ENCODE measurements at regions not wholly inside any gene's neighbourhood (a gene's known extent, or its start where the extent isn't known, plus 50 kb on each side); places are given as distances from the start of the nearest gene placed in this dataset.

DNA sequence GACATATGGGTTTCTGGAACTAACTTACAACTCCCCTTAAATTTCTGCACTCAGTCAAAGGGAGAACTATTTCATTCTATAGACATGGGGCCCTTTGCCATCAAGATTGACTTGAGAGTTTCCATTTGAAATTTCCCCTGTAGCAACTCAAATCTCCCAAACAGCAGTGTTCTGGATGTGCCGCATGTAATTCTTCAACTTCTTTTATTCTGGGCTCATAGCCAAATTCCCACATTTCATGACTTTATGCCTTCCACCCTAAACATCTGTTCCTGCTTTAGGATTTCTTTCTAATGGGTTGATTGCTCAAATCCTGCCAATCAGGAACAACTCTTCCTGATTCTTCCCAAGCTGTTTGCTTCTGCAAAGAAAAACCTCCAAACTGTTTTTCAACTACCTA, 336.0 kb downstream of the TBC1D4 start:
- H3K27ac ChIP-seq (ENCODE audit: extremely low read length, insufficient read depth, low read length) = no peak overlapping the region
- H3K27me3 ChIP-seq (ENCODE audit: control insufficient read depth in 1 of 2, insufficient read depth in 2 of 2, low read length in 2 of 2) = no peaks in the 10 kb centered on the region
- ChIA-PET CTCF (ENCODE audit: low intra/inter-chr PET ratio, low total read pairs) (no interaction called here), POLR2A (no interaction called here)
- intact Hi-C loops (cut with micrococcal nuclease; ENCODE audit: unreplicated experiment) (no loop called here), in situ Hi-C loops (cut with HindIII; ENCODE audit: extremely low pct_ligation_motif_present, low pct_unique_long_range_greater_than_20kb) (no loop called here)
- H2AFZ ChIP-seq (ENCODE audit: low read length) = no peak overlapping the region
- no peak overlapping the region for H3K9ac ChIP-seq (ENCODE audit: insufficient read depth, low read depth, low read length)
- H3K9me3 ChIP-seq (ENCODE audit: low read length) = no peaks in the 10 kb centered on the region
- H3K79me2 ChIP-seq (ENCODE audit: insufficient read depth, low read length) = no peaks in the 10 kb centered on the region
- BruUV-seq (replicated peaks) = no TSS peak
- H3K4me3 ChIP-seq (replicated peaks in 1 of 3; ENCODE audit: insufficient read depth in 1 of 3, low read depth in 2 of 3, low read length in 3 of 3) = no peak overlapping the region
- WGBS (ENCODE audit: low lambda C conversion rate) = 0% methylated on average over 1 of the region's 1 CpG
- TF ChIP-seq, protein P1, sequence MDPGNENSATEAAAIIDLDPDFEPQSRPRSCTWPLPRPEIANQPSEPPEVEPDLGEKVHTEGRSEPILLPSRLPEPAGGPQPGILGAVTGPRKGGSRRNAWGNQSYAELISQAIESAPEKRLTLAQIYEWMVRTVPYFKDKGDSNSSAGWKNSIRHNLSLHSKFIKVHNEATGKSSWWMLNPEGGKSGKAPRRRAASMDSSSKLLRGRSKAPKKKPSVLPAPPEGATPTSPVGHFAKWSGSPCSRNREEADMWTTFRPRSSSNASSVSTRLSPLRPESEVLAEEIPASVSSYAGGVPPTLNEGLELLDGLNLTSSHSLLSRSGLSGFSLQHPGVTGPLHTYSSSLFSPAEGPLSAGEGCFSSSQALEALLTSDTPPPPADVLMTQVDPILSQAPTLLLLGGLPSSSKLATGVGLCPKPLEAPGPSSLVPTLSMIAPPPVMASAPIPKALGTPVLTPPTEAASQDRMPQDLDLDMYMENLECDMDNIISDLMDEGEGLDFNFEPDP (CRISPR knock-in tag; conservative IDR thresholded peaks at IDR 0.05) = no peak
- no peak for TF ChIP-seq U2AF2 (IDR thresholded peaks at IDR 0.05; ENCODE audit: low read depth, low read length)
- no peak for TF ChIP-seq ZNF253 (CRISPR knock-in tag; IDR thresholded peaks at IDR 0.05; ENCODE audit: borderline replicate concordance)
- TF ChIP-seq ZNF567 (CRISPR knock-in tag; IDR thresholded peaks at IDR 0.05; ENCODE audit: borderline replicate concordance) = no peak
- no peak for TF ChIP-seq ZNF317 (CRISPR knock-in tag; IDR thresholded peaks at IDR 0.05)
- no peak for TF ChIP-seq MIER3 (CRISPR knock-in tag; IDR thresholded peaks at IDR 0.05; ENCODE audit: borderline replicate concordance)
- no peak for TF ChIP-seq ADNP (CRISPR knock-in tag; IDR thresholded peaks at IDR 0.05)
- TF ChIP-seq TBP (CRISPR knock-in tag; IDR thresholded peaks at IDR 0.05) = no peak
- TF ChIP-seq MAFF (IDR thresholded peaks at IDR 0.05; ENCODE audit: low read depth, low read length) = no peak
- TF ChIP-seq, protein P2, sequence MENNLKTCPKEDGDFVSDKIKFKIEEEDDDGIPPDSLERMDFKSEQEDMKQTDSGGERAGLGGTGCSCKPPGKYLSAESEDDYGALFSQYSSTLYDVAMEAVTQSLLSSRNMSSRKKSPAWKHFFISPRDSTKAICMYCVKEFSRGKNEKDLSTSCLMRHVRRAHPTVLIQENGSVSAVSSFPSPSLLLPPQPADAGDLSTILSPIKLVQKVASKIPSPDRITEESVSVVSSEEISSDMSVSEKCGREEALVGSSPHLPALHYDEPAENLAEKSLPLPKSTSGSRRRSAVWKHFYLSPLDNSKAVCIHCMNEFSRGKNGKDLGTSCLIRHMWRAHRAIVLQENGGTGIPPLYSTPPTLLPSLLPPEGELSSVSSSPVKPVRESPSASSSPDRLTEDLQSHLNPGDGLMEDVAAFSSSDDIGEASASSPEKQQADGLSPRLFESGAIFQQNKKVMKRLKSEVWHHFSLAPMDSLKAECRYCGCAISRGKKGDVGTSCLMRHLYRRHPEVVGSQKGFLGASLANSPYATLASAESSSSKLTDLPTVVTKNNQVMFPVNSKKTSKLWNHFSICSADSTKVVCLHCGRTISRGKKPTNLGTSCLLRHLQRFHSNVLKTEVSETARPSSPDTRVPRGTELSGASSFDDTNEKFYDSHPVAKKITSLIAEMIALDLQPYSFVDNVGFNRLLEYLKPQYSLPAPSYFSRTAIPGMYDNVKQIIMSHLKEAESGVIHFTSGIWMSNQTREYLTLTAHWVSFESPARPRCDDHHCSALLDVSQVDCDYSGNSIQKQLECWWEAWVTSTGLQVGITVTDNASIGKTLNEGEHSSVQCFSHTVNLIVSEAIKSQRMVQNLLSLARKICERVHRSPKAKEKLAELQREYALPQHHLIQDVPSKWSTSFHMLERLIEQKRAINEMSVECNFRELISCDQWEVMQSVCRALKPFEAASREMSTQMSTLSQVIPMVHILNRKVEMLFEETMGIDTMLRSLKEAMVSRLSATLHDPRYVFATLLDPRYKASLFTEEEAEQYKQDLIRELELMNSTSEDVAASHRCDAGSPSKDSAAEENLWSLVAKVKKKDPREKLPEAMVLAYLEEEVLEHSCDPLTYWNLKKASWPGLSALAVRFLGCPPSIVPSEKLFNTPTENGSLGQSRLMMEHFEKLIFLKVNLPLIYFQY (CRISPR knock-in tag; IDR thresholded peaks at IDR 0.05; ENCODE audit: borderline replicate concordance) = no peak
- TF ChIP-seq, protein P3, sequence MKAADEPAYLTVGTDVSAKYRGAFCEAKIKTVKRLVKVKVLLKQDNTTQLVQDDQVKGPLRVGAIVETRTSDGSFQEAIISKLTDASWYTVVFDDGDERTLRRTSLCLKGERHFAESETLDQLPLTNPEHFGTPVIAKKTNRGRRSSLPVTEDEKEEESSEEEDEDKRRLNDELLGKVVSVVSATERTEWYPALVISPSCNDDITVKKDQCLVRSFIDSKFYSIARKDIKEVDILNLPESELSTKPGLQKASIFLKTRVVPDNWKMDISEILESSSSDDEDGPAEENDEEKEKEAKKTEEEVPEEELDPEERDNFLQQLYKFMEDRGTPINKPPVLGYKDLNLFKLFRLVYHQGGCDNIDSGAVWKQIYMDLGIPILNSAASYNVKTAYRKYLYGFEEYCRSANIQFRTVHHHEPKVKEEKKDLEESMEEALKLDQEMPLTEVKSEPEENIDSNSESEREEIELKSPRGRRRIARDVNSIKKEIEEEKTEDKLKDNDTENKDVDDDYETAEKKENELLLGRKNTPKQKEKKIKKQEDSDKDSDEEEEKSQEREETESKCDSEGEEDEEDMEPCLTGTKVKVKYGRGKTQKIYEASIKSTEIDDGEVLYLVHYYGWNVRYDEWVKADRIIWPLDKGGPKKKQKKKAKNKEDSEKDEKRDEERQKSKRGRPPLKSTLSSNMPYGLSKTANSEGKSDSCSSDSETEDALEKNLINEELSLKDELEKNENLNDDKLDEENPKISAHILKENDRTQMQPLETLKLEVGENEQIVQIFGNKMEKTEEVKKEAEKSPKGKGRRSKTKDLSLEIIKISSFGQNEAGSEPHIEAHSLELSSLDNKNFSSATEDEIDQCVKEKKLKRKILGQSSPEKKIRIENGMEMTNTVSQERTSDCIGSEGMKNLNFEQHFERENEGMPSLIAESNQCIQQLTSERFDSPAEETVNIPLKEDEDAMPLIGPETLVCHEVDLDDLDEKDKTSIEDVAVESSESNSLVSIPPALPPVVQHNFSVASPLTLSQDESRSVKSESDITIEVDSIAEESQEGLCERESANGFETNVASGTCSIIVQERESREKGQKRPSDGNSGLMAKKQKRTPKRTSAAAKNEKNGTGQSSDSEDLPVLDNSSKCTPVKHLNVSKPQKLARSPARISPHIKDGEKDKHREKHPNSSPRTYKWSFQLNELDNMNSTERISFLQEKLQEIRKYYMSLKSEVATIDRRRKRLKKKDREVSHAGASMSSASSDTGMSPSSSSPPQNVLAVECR (CRISPR knock-in tag; IDR thresholded peaks at IDR 0.05; ENCODE audit: borderline replicate concordance) = no peak
- TF ChIP-seq RBM22 (optimal IDR thresholded peaks at IDR 0.05; ENCODE audit: low read length) = no peak
- no peak for TF ChIP-seq ZNF768 (CRISPR knock-in tag; IDR thresholded peaks at IDR 0.05)
- no peaks in the 10 kb centered on the region for H3K36me3 ChIP-seq (replicated peaks in 1 of 2; ENCODE audit: control insufficient read depth in 1 of 2, insufficient read depth in 2 of 2, low read length in 2 of 2)
- ATAC-seq = no peak
- no peak overlapping the region for H3K4me2 ChIP-seq (ENCODE audit: low read depth, low read length)
- H3K4me1 ChIP-seq (ENCODE audit: insufficient read depth, low read length) = no peaks in the 10 kb centered on the region
- FAIRE-seq = no peak
- no peak for DNase-seq (ENCODE audit: low spot score)
- no peaks in the 10 kb centered on the region for H4K20me1 ChIP-seq (ENCODE audit: insufficient read depth, low read length)
